SHP77 (cell line): ENCODE measurements at regions not wholly inside any gene's neighbourhood (a gene's known extent, or its start where the extent isn't known, plus 50 kb on each side); places are given as distances from the start of the nearest gene placed in this dataset.
A peak's percentile ranks its signal among the peaks of the same experiment; 100 is the strongest.
"Not testable (repeated sequence)": the region's sequence is repeated elsewhere in the genome, so short reads cannot be mapped to it uniquely, and the experiment has no call there.

Experiments used
- DNase-seq, 2 experiments: peaks; one replicate each; lab custom pipeline; 2025; lab: John Stamatoyannopoulos, UW

- no peak for DNase-seq
Measured at GRCh38 chr1:234901491-234902049, 227.1 kb downstream of the TOMM20 start.

DNA sequence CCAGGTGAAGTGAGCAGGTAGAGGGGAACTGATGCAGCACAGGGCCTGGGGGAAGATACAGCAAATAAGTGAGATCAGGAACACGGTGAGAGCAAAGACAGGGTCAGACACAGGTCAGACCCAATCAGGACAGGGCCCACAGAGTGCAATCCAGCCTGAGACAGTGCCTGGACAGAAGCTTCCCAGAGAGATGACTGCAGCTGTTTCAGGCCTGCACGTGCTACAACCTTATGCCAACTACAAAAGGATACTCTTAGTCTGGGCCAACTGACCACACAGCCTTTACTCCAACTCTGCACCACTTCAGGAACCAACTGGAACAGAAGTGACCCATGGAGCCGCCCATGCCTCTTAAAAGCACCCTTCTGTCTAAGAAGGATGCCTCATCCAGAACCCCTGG is 228.0 kb downstream of the TOMM20 start:
- no peak for DNase-seq

DNA sequence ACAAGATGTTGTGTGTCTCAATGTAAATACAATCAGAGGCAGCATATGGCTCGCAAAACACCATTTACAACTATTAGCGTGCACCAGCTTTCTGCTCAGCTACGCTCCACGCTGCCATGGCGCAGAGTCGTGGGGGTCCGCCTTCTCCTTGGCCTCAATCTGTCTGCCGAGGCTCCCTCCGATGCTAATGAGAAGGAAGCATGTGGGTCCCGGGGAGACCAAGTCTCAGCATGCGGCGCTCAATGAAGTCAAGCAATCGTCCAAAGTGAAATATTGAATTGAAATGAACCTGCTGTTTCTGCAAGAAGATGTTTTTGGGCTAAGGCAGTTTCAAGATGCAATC is 228.9 kb downstream of the TOMM20 start:
- DNase-seq: no peak

DNA sequence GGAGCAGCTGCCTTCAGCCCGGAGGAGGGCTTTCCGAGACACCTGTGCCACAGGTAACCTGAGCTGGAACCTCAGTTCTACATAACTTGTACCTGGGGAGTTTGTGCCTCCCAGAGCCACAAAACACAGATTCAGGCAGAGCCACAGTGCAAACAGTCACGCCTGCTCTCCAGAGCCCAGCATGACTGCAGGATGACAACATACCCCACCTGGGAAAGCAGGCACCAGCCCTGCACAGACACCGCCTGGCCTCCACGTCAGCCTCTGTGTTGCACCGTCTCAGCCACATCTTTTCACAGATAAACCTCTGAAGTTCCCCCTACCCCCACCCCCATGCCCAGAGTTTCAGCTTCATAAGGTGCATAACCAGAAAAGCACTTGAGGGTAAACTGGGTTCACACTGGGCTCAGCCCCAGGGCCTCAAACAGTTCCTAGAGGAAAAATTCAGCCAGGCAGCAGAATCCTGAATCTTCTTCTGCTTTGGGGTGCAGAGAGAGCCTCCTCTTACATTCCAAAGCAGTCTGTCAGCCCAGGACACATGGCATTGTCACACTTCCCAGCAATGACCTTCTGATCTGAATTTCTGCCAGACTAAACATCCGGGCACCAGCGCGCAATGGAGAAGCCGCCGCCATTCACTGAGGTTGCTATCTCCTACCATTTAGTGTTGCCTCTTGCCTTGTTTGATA is 229.5 kb downstream of the TOMM20 start:
- peak; percentile 10 to 37 for DNase-seq

DNA sequence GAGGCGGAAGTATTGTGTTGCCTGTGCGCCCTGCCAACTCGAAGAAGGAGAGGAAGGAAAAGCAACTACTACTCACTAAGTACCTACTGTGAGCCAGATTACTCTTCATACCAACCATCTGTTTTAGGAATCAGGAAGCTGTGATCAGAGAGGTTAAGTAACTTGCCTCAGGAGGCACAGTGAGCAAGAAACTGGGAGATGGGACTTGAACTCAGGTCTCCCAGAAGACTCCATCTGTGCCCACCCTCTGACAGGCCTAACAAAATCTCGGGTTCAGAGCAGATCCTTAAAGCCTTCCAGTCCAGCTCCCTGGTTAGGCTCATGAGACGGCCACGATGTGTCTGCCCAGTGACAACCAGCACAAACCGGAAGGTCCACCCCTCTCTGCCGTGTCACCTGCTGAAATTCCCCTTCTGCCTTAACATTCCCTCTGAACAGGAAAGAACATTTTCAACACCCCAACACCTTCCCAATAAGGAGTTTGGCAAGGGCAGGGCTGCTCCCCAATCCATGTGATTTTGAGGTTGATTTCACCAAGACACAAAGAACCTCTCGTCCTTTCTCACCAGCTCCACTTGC is 230.1 kb downstream of the TOMM20 start:
- DNase-seq: no peak

- DNase-seq: no peak
Measured at GRCh38 chr1:234897754-234898454, 230.7 kb downstream of the TOMM20 start.

- DNase-seq: no peak
Measured at GRCh38 chr1:234897390-234897749, 231.3 kb downstream of the TOMM20 start.

DNA sequence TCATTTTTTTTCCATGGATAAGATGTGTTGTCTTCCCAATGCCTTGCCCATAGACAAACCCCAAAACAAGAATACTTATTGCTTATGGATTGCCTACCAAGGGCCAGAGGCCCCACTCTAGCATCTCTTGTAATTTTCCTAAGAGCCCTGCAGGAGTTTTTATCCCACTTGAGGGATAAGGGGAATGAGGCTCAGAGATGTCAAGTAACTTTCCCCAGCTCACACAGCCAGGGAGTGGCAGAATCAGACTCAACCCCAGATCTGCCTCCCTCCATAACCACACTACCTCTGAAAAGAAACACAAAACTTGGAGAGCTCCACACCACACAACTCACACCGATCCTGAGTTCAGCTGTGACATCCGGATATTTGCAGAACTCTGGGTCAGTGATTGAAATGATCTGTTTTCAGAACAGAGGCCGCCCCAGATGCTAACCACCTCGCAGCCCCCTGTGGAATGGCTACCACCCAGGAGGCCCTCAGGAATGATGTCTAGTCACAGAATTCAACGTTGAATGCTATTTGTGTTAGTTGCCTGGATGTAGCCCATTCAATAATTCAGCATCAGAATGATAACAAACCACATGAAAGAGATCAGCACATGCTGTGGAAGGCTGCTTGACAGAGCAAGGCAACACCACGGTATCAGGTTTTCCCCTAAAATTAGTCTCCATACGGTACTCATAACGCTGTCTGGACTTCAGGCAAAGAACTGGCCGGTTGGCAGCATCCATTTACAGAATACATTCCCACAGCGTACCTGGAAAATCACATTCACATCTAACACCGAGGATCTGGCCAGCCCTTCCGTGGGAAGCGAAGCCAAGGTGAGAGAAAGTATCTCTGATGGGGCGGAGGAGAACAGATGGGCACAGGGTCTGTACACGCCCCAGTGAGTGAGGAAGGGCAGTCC is 231.9 kb downstream of the TOMM20 start:
- DNase-seq: no peak

- peak; percentile 86 to 92 for DNase-seq
Measured at GRCh38 chr1:234893725-234894630, 234.7 kb downstream of the TOMM20 start.

DNA sequence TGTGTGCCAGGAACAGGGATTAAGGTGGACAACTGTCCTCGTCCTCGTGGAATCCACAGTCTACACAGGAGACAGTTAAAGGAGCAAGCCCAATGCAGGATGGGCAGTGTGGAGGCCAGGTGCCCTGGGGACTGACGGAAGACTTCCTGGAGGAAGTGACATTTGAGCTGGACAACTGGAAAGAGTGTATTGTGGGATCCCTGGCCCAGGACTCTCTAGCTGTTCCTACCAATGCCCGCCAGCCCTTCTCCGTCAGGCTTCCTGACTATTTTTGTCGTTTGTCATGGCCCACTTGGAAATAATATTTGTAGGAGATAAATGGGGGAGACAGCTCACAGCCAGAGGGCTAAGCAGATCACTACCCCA is 235.3 kb downstream of the TOMM20 start:
- DNase-seq: no peak

GRCh38 chr1:234892642-234893041 is 236.0 kb downstream of the TOMM20 start:
- DNase-seq: no peak

- no peak for DNase-seq
Measured at GRCh38 chr1:234891427-234891826, 237.2 kb downstream of the TOMM20 start.

DNA sequence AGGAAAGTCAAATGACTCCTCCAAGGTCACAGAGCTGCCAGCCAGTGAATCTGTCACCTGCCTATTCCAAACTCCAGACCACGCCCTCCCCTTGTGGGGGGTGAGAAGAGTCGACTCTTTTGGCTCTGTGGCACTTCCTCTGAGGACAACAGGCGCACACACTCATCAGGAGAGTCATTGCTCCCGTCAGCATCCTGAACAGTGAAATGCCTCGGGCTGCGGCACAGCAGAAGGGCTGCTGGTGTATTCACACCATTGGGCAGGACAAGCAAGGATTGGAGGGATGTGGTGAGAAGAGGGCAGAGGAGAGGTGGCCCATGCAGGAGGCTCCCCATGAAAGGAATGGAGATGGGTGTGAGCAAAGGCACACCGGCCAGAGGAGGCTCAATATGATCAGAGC is 239.0 kb downstream of the TOMM20 start:
- DNase-seq: no peak

- not testable (repeated sequence) for DNase-seq
Measured at GRCh38 chr1:234888247-234888646, 240.4 kb downstream of the TOMM20 start.

DNA sequence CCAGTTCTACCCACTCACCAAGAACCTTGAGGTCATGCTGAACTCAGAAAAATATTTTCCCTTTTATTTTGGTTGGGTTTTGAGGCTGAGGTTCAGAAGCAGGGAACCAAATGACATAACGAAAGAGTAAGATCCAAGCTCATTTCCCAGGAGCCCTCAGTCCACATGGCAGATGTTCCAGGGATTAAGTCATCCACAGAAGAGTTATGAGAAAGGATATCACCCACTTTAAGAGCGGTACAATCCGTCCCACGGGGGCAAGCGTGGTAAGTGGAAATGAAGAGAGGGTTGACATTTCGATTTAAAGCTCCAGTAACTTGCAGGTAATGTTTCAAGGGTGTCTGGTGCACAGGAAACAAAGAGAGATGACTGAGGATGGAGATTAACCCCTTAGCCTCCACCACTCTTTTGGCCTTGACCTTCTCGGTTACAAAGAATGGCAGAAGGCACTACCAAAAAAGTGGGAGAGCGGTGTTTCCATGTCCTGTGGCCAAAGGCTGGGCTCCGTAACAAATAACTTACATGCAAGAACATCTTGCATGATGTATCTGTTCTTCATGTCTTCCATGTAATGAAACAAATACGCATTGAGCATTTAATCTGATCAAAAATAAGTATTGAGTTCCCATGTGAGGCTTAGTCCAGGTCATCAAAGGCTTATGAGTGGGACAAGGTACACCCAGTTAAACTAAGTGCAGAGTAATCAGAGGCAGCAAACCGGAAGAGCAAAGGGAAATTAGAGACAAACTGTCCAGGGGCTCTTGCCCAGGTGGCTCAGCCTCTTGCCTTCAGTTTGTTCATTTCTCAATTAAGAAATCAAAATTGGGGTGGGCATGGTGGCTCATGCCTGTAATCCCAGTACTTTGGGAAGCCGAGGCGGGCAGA is 241.4 kb downstream of the TOMM20 start:
- no peak for DNase-seq

- DNase-seq: no peak
Measured at GRCh38 chr1:234886081-234886984, 242.3 kb downstream of the TOMM20 start.

GRCh38 chr1:234885601-234886000 is 243.0 kb downstream of the TOMM20 start:
- DNase-seq: no peak

GRCh38 chr1:234884701-234885100 is 243.9 kb downstream of the TOMM20 start:
- no peak for DNase-seq

GRCh38 chr1:234884006-234884405 is 244.6 kb downstream of the TOMM20 start:
- no peak for DNase-seq
